ENCODE measurements at regions not wholly inside any gene's neighbourhood (a gene's known extent, or its start where the extent isn't known, plus 50 kb on each side); places are given as distances from the start of the nearest gene placed in this dataset.

GRCh38 chr10:123578721-123579120, 87.4 kb upstream of the GPR26 start:
- Histone ChIP-seq H3K27ac (ENCODE audit: extremely low read depth, low read depth, low read length) (no peak overlapping the region), H3K4me1 (replicated peaks in 1 of 2; ENCODE audit: control insufficient read depth in 2 of 2, insufficient read depth in 2 of 2, low read length in 2 of 2) (no peaks in the 10 kb centered on the region; a peak in 1 of 5 replicates), H3K4me2 (ENCODE audit: insufficient read depth, low read length) (no peak overlapping the region), H3K79me2 (ENCODE audit: control insufficient read depth, insufficient read depth, low read length) (no peaks in the 10 kb centered on the region), H2AFZ (ENCODE audit: low read depth, low read length) (no peak overlapping the region), H3K27me3 (ENCODE audit: control insufficient read depth in 2 of 2, insufficient read depth in 2 of 2, low read length in 2 of 2) (peaks cover 0 to 9% of the 10 kb centered on the region in 2 experiments; a peak in 2 of 5 replicates), H3K9me3 (replicated peaks; ENCODE audit: control insufficient read depth, insufficient read depth, low read depth, low read length) (no peaks in the 10 kb centered on the region), H4K20me1 (replicated peaks; ENCODE audit: control insufficient read depth, insufficient read depth, low read length) (no peaks in the 10 kb centered on the region), H3K9ac (ENCODE audit: insufficient read depth in 1 of 2, low read depth in 2 of 2, low read length in 2 of 2) (no peak overlapping the region), H3K9me1 (ENCODE audit: control insufficient read depth, insufficient read depth, low read length) (no peaks in the 10 kb centered on the region), H3K4me3 (no peak overlapping the region), H3K36me3 (ENCODE audit: control insufficient read depth, insufficient read depth, low read length) (no peaks in the 10 kb centered on the region)
- no peak for TF ChIP-seq TAF1 (IDR thresholded peaks at IDR 0.05; ENCODE audit: control insufficient read depth, extremely low read depth, insufficient read depth, low read length, severe bottlenecking)
- TF ChIP-seq ZBTB1 (CRISPR knock-in tag; IDR thresholded peaks at IDR 0.05; ENCODE audit: borderline replicate concordance, low read depth): no peak
- no peak for TF ChIP-seq NCOA2 (IDR thresholded peaks at IDR 0.05; ENCODE audit: partially characterized antibody in 2 of 2)
- TF ChIP-seq CUX1 (CRISPR knock-in tag; IDR thresholded peaks at IDR 0.05): no peak
- no peak for TF ChIP-seq ZC3H11A (IDR thresholded peaks at IDR 0.05; ENCODE audit: low read depth, low read length)
- no peak for TF ChIP-seq PRPF4 (IDR thresholded peaks at IDR 0.05; ENCODE audit: insufficient read depth, low read depth, low read length, poor library complexity, severe bottlenecking)
- no peak for TF ChIP-seq SMARCA5 (IDR thresholded peaks at IDR 0.05)
- no peak for TF ChIP-seq CBX2 (IDR thresholded peaks at IDR 0.05; ENCODE audit: insufficient read depth, low read length, poor library complexity, severe bottlenecking)
- no peak for TF ChIP-seq U2AF1 (optimal IDR thresholded peaks at IDR 0.05; ENCODE audit: low read depth, low read length)
- no peak for TF ChIP-seq ZNF408 (CRISPR knock-in tag; IDR thresholded peaks at IDR 0.05; ENCODE audit: low read depth)
- TF ChIP-seq RBM39 (optimal IDR thresholded peaks at IDR 0.05; ENCODE audit: low read depth, low read length): no peak
- no peak for TF ChIP-seq XRCC3 (IDR thresholded peaks at IDR 0.05)
- TF ChIP-seq ZNF197 (CRISPR knock-in tag; IDR thresholded peaks at IDR 0.05; ENCODE audit: low read depth): no peak
- TF ChIP-seq POU5F1 (IDR thresholded peaks at IDR 0.05; ENCODE audit: borderline replicate concordance, low read depth, low read length, partially characterized antibody): no peak
- no peak for TF ChIP-seq ZNF507 (tag; conservative IDR thresholded peaks at IDR 0.05)
- no peak for TF ChIP-seq ZNF75A (CRISPR knock-in tag; IDR thresholded peaks at IDR 0.05)
- TF ChIP-seq ZNF324 (CRISPR knock-in tag; IDR thresholded peaks at IDR 0.05): no peak
- DNase-seq (ENCODE audit: extremely low read depth in 1 of 4, low spot score in 3 of 4) (no peak), ATAC-seq (no peak), FAIRE-seq (no peak)
- in situ Hi-C loops (cut with MboI): loop anchor here (25.0 kb wide), 1 partner anchor 809 kb away; no protein-coding TSS in a partner anchor
- intact Hi-C loops (cut with micrococcal nuclease): no loop called here
- BruUV-seq (replicated peaks): no TSS peak
- CTCF ChIA-PET (ENCODE audit: low intra/inter-chr PET ratio): no interaction called here
- POLR2A ChIA-PET: interaction anchor here (0.6 kb wide), 1 partner anchor 282 kb away, joined by 3 read pairs; no protein-coding TSS in a partner anchor
- 0% methylated on average over 4 of the region's 6 CpGs for WGBS (ENCODE audit: insufficient coverage, low coverage, missing lambda C conversion rate)
